Endodermal cell (in vitro differentiated cells): ENCODE measurements at regions not wholly inside any gene's neighbourhood (a gene's known extent, or its start where the extent isn't known, plus 50 kb on each side); places are given as distances from the start of the nearest gene placed in this dataset.

Source experiments
- DNase-seq: peaks from one replicate; pipeline ENCODE4 v3.0.0-alpha.2; 2017
- H3K27ac ChIP-seq: 2 replicates; pipeline ENCODE4 v1.5.1; 2013; ENCODE audit warnings: mild to moderate bottlenecking, low read depth, low read length, moderate library complexity
- H3K27me3 ChIP-seq: 2 replicates; pipeline ENCODE4 v1.6.1; 2013; ENCODE audit warnings: mild to moderate bottlenecking, low read length, moderate library complexity; ENCODE audit not compliant: insufficient read depth, control insufficient read depth, poor library complexity, severe bottlenecking
- H3K36me3 ChIP-seq: 2 replicates; pipeline ENCODE4 v1.7.0; 2013; ENCODE audit warnings: mild to moderate bottlenecking, low read length, moderate library complexity; ENCODE audit not compliant: control insufficient read depth, insufficient read depth
- H3K4me1 ChIP-seq: one replicate; pipeline ENCODE4 v1.7.0; 2013; ENCODE audit warnings: low read length; ENCODE audit not compliant: control insufficient read depth, insufficient read depth
- H3K4me3 ChIP-seq: 2 replicates; pipeline ENCODE4 v1.5.1; 2013; ENCODE audit warnings: mild to moderate bottlenecking, low read length, moderate library complexity
- H3K9ac ChIP-seq: 2 replicates; pipeline ENCODE4 v1.6.1; 2013; ENCODE audit warnings: mild to moderate bottlenecking, low read length, moderate library complexity; ENCODE audit not compliant: poor library complexity, severe bottlenecking; ENCODE audit errors: extremely low read depth
- H3K9me3 ChIP-seq: 2 replicates; pipeline ENCODE4 v1.6.1; 2013; ENCODE audit warnings: mild to moderate bottlenecking, low read length, moderate library complexity; ENCODE audit not compliant: control insufficient read depth
- H3K27ac Mint-ChIP-seq: 2 replicates; pipeline ENCODE4 v1.8.0; 2020; ENCODE audit warnings: mixed read lengths
- H3K27me3 Mint-ChIP-seq: 2 replicates; pipeline ENCODE4 v1.8.0; 2021; ENCODE audit warnings: mild to moderate bottlenecking, mixed read lengths; ENCODE audit not compliant: insufficient read depth
- H3K36me3 Mint-ChIP-seq: 2 replicates; pipeline ENCODE4 v1.8.0; 2020; ENCODE audit warnings: low read depth, mixed read lengths
- H3K4me1 Mint-ChIP-seq: 2 replicates; pipeline ENCODE4 v1.8.0; 2020; ENCODE audit warnings: mixed read lengths
- H3K4me3 Mint-ChIP-seq: 2 replicates; pipeline ENCODE4 v1.8.0; 2020; ENCODE audit warnings: mild to moderate bottlenecking, moderate library complexity, mixed read lengths
- H3K9me3 Mint-ChIP-seq: 2 replicates; pipeline ENCODE4 v1.8.0; 2020; ENCODE audit warnings: mild to moderate bottlenecking, mixed read lengths
- WGBS, 2 experiments: methylation state at CpG; one replicate each; pipeline versions ENCODE4 v1.1.5 to v1.1.7; 2013; ENCODE audit warnings: missing lambda C conversion rate in 2 of 2, mixed read lengths in 1 of 2; ENCODE audit not compliant: insufficient coverage in 1 of 2, insufficient read length in 1 of 2; 5-methylcytosine and 5-hydroxymethylcytosine counted together
- TF ChIP-seq, protein P1 (sequence below): fragments of 200-600 bp; sonication (generic); conservative IDR thresholded peaks from 2 replicates; pipeline ENCODE4 v1.5.0; 2021; ENCODE audit warnings: antibody characterized with exemption, mild to moderate bottlenecking

- WGBS, 2 experiments, result 79% methylated on average over 1 of the region's 1 CpG; no CpG with 5 or more reads in 1 of the 2 experiments
- TF ChIP-seq, protein P1, sequence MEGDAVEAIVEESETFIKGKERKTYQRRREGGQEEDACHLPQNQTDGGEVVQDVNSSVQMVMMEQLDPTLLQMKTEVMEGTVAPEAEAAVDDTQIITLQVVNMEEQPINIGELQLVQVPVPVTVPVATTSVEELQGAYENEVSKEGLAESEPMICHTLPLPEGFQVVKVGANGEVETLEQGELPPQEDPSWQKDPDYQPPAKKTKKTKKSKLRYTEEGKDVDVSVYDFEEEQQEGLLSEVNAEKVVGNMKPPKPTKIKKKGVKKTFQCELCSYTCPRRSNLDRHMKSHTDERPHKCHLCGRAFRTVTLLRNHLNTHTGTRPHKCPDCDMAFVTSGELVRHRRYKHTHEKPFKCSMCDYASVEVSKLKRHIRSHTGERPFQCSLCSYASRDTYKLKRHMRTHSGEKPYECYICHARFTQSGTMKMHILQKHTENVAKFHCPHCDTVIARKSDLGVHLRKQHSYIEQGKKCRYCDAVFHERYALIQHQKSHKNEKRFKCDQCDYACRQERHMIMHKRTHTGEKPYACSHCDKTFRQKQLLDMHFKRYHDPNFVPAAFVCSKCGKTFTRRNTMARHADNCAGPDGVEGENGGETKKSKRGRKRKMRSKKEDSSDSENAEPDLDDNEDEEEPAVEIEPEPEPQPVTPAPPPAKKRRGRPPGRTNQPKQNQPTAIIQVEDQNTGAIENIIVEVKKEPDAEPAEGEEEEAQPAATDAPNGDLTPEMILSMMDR, result peak; percentile 46
- Histone ChIP-seq H3K27me3 (no peaks in the 10 kb centered on the region), H3K27ac (no peak overlapping the region), H3K4me3 (no peak overlapping the region), H3K9ac (no peak overlapping the region), H3K4me1 (peaks cover 5% of the 10 kb centered on the region), H3K36me3 (no peaks in the 10 kb centered on the region), H3K9me3 (peaks cover 4% of the 10 kb centered on the region)
- Mint-ChIP-seq H3K4me1 (peaks cover 20% of the 10 kb centered on the region), H3K4me3 (no peak overlapping the region), H3K36me3 (peaks cover 2% of the 10 kb centered on the region), H3K27ac (no peak overlapping the region), H3K9me3 (peaks cover 4% of the 10 kb centered on the region), H3K27me3 (no peaks in the 10 kb centered on the region)
- DNase-seq, result no peak
Measured at GRCh38 chr13:59545007-59545406, 618.7 kb downstream of the DIAPH3 start.

DNA sequence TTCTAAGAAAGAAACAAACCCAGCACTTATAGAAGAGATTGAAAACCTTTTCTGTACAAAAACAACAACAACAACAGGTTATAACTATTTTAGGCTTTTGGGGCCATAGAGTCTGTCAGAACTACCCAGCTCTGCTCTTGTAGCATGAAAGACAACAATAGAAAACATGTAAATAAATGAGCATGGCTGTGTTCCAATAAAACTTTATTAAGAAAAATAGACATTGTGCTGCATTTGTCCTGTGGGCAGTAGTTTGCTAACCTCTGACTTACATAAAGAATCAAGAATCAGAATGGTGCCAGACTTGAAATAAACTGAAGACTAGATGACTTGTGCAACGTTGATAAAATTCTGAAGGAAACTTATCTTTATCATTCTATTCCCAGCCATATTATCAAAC is 617.5 kb downstream of the DIAPH3 start:
- TF ChIP-seq, protein P1, result no peak
- Histone ChIP-seq H3K4me1 (peaks cover 5% of the 10 kb centered on the region), H3K27me3 (no peaks in the 10 kb centered on the region), H3K9ac (no peak overlapping the region), H3K36me3 (no peaks in the 10 kb centered on the region), H3K9me3 (peaks cover 16% of the 10 kb centered on the region), H3K27ac (no peak overlapping the region), H3K4me3 (no peak overlapping the region)
- Mint-ChIP-seq H3K27me3 (no peaks in the 10 kb centered on the region), H3K27ac (no peak overlapping the region), H3K4me3 (no peak overlapping the region), H3K9me3 (peaks cover 15% of the 10 kb centered on the region), H3K4me1 (peaks cover 20% of the 10 kb centered on the region), H3K36me3 (peaks cover 4% of the 10 kb centered on the region)
- no peak for DNase-seq
- WGBS, 2 experiments, result 96% methylated on average over 1 of the region's 1 CpG; no CpG with 5 or more reads in 1 of the 2 experiments

DNA sequence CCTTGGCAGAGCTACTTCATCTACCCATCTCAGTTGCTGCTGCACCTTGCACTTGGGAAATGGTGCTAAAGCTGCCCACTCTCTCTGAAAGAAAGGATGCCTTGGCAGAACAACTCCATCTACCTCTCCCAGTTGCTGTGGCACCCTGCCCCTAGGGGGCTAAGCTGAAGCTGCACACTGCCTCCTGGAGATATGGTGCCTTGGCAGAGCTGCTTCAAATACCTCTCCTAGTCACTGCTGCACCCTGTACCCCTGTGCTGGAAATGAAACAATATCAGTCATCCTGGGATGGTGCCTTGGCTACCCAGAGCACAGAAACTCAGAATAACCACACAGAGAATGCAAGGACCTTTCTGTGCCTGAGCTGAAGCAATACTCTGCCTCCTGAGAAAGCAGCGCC is 615.8 kb downstream of the DIAPH3 start:
- Mint-ChIP-seq H3K4me1 (peaks cover 7% of the 10 kb centered on the region), H3K36me3 (peaks cover 4% of the 10 kb centered on the region), H3K4me3 (no peak overlapping the region), H3K27me3 (no peaks in the 10 kb centered on the region), H3K27ac (no peak overlapping the region), H3K9me3 (peaks cover 24% of the 10 kb centered on the region)
- no peak for DNase-seq
- Histone ChIP-seq H3K9ac (no peak overlapping the region), H3K9me3 (peaks cover 19% of the 10 kb centered on the region), H3K27me3 (no peaks in the 10 kb centered on the region), H3K4me1 (no peaks in the 10 kb centered on the region), H3K4me3 (no peak overlapping the region), H3K27ac (no peak overlapping the region), H3K36me3 (no peaks in the 10 kb centered on the region)
- WGBS, 2 experiments, result 92 to 100% methylated on average over 1 of the region's 1 CpG
- TF ChIP-seq, protein P1, result peak; percentile 63
